ENCODE measurements at regions not wholly inside any gene's neighbourhood (a gene's known extent, or its start where the extent isn't known, plus 50 kb on each side); places are given as distances from the start of the nearest gene placed in this dataset.

DNA sequence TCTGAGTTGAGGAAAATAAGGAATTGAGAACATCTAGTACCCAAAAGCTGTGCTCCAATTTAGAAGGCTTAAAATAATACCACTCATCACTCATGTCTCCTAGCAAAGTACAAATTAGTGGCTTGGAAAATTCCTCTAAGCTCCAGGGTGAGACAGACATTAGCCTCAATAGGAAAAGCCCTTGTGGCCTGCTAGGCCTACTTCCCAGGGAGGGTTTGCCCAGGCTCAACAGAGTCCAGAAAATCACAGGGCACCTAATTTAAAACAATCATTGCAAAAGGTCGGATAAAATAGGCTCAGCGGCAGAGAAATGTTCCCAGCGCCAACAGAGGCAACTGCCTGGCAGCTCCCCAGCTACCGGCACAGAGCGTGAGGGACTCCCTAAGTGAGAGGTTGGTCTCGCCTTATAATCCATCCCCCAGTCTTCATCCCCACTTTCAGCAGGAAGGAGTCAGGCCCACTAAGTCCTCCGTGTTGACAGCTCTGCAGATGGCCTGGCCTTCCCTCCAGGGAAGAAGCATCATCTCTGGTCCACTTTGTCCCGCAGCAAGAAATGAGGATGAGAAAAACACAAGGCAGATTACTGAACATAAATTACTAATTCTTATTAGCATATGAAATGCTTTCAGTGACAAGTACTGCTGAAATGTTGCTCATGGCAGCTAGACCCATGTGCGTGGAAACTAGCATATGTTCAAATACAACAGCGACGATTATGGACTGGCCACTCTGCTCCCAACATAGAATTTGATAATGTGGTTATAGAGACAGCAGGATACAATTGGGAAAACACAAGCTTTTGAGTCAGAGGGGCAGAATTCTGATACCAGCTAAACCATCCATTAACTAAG lies 1177.7 kb upstream of the AUTS2 start:
- no peak for DNase-seq (ENCODE audit: low read depth)

GRCh38 chr7:68421712-68422111 lies 1176.6 kb upstream of the AUTS2 start:
- no peak for DNase-seq (ENCODE audit: low read depth)

DNA sequence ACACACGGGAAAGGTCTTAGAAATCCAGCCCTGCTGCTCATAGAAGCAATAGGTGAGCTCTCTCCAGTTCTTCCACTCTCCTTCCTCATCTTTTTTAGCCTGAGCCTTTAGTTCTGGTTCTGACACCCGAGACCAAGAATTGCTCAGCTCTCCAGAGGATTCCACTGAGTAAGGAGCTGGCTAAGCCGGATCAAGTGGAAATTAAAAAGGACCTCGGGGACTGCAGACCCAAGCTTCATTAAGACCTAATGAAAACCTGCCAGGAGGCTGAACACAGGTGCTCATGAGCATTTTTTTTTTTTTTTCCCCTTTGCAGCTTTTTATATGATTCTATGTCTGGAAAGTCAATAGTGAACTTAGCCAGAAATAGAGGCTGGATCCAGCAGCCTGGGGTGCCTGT lies 1176.0 kb upstream of the AUTS2 start:
- DNase-seq (ENCODE audit: low read depth) = no peak

DNA sequence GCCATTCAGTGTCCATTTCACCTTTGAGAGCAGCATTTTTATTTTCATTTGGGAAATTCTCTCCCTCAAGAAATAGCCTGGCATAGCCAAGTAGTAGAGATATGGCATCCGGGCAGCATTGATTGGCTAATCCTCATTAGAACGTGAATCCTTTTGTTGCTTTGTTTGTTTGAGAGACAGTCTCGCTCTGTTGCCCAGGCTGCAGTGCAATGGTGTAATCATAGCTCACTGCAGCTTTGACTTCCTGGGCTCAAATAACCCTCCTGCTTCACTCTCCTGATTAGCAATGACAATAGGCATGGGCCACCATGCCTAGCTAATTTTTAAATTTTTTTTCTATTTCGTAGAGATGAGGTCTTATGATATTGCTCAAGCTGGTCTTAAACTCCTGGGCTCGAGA lies 1174.9 kb upstream of the AUTS2 start:
- no peak for DNase-seq (ENCODE audit: low read depth)

GRCh38 chr7:68424658-68425297 lies 1173.5 kb upstream of the AUTS2 start:
- DNase-seq (ENCODE audit: low read depth) = no peak

- DNase-seq (ENCODE audit: low read depth) = no peak
Measured at GRCh38 chr7:68425377-68425776, 1172.9 kb upstream of the AUTS2 start.

DNA sequence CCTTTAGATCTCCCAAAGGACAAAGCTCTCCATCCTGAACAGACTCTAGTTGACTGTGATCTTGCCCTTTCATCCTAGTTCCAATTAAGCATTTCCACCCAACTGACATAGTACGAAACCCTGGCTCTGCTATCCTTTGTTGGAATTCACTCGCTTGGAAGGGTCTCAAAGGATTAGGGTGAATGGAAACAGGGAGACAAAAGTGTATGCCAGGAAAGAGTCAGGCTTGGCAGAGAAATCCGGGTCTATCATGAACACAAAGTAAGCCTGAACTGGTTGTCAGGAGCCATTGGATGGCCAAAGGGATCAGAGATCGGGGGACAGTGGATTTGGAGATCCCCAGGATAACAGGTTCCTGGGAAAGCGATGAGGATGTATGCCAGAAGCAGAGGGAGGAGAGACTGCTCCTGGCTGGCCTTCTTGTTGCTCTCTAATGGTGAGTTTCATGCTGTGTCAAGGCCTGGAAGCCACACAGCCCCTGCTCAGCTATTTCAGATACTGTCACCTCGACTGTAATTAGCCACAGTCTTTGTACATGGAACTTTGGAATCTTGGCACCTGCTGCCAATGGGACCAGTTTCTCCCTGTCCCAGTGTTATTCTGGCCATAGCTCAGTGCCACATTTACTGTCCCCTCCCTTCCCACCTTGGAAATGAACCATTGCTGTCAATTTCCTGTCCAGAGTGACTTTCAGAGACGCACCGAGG lies 1168.7 kb upstream of the AUTS2 start:
- no peak for DNase-seq (ENCODE audit: low read depth)

- no peak for DNase-seq (ENCODE audit: low read depth)
Measured at GRCh38 chr7:68432585-68432984, 1165.7 kb upstream of the AUTS2 start.

GRCh38 chr7:68433462-68434070 lies 1164.7 kb upstream of the AUTS2 start:
- no peak for DNase-seq (ENCODE audit: low read depth)

- no peak for DNase-seq (ENCODE audit: low read depth)
Measured at GRCh38 chr7:68434857-68435256, 1163.4 kb upstream of the AUTS2 start.

DNA sequence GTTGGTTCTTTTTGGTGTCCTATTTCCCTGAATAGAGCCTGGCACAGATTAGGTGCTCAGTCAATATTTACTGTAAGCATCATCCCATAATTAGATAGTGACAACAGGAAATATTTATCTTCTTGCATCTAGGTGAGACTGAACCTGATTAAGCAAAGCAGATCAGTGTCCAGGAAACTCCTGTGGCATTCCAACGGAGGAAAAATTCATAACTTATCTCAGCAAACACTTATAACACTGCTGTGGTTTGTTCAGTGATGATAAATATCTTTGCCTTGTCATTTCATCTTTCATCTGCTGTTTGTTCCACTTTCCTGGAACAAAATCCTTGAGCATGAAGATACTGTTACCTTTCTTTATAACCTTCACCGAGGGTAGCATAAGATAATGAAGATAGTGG lies 1160.3 kb upstream of the AUTS2 start:
- DNase-seq (ENCODE audit: low read depth) = no peak

DNA sequence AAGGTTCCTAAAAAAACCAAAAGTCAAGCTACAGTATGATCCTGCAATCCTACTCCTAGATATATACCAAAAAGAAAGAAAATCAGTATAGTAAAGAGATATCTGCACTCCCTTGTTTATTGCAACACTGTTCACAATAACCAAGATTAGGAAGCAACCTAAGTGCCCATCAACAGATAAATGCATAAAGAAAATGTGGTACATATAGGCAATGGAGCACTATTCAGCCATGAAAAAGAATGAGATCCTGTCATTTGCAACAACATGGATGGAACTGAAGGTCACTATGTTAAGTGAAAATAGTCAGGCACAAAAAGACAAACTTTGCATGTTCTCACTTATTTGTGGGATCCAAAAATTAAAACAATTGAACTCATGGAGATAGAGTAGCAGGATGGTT lies 1159.5 kb upstream of the AUTS2 start:
- no peak for DNase-seq (ENCODE audit: low read depth)

DNA sequence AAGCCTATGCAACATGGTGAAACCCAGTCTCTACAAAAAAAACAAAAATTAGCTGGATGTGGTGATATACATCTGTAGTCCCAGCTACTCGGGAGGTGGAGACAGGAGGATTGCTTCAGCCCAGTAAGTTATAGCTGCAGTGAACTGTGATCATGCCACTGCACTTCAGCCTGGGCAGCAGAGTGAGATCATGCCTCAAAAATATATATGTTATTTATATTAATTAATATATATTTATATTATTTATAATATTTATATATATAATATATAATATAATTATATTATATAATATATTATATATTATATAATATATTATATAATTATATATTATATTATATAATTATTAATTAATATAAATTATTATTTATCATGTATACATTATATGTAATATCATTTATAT lies 1158.4 kb upstream of the AUTS2 start:
- DNase-seq (ENCODE audit: low read depth) = no peak

DNA sequence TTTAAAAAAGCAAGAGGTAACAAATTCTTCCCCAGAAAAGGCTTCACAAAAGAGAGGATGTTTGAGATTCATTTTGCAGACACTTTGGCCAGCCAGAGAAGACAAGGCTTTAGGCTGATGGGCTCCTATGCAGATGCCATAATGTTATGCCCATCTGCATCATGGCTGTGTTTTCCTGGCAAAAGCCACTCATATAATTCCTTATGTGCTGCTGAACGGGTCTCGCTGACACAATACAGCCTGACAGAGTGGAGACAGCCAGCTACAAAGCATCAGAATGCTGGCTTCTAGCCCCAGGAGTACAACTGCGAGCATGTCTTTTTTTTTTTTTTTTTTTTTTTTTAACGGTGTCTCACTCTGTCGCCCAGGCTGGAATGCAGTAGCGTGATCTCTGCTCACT lies 1157.4 kb upstream of the AUTS2 start:
- DNase-seq (ENCODE audit: low read depth) = no peak

DNA sequence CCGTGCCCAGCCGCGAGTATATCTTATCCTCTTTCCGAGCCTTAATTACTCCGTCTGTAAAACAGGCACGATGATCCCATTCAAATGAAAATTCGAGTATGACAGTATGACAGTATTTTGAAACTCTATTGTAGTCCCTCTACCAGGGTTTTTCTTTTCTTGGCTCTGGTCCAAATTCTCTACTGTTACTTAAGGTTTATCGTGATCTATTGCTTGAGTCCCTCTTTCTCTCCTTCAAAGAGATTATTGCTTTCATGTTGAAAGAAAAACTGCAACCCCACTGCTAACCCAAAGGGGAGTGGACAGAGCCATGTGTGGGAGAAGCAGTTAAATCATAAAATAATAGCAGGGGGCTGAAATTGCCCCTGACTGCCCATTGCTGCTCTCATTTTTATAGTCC lies 1156.6 kb upstream of the AUTS2 start:
- no peak for DNase-seq (ENCODE audit: low read depth)

DNA sequence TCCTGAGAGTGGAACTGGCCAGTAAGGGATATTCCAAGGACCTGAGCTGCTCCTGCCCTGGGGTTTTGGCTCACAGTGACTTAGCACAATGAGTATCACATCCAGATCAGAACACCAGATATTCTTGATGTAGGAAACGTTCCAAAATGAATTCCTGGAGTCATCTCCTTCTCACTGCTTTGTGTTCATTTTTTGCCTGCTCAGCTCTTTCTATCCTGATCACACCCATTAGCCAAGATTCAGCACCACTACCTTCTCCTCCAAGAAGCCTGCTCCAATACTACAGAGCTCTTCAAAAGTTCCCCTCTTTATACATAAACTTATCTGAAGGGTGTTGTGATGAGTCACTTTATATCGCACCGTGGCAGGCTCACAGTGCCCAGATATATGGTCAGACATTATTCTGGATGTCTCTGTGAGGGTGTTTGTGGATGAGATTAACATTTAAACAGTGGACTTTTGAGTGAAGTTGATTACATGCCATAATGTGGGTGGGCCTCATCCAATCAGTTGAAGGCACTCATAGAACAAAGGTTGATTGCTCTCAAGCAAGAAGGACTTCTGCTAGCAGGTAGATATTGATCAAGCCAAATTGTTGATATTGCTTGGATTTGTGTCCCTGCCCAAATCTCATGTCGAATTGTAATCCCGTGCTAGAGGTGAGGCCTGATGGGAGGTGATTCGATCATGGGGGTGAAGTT lies 1155.2 kb upstream of the AUTS2 start:
- DNase-seq (ENCODE audit: low read depth) = no peak

DNA sequence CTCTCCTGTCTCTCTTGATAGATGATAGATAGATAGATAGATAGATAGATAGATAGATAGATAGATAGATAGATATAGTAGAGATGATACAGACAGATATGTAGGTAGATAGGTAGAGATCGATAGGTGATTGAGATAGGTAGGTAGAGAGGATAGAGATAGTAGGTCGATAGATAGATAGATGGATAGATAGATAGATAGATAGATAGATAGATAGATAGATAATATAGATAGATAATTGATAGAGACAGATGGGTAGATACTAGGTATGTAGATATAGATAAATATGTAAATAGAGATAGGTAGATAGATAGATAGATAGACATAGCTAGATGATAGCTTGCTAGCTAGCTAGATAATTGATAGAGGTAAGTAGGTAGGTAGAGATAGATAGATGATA lies 1154.2 kb upstream of the AUTS2 start:
- no peak for DNase-seq (ENCODE audit: low read depth)

- no peak for DNase-seq (ENCODE audit: low read depth)
Measured at GRCh38 chr7:68444956-68445355, 1153.3 kb upstream of the AUTS2 start.

DNA sequence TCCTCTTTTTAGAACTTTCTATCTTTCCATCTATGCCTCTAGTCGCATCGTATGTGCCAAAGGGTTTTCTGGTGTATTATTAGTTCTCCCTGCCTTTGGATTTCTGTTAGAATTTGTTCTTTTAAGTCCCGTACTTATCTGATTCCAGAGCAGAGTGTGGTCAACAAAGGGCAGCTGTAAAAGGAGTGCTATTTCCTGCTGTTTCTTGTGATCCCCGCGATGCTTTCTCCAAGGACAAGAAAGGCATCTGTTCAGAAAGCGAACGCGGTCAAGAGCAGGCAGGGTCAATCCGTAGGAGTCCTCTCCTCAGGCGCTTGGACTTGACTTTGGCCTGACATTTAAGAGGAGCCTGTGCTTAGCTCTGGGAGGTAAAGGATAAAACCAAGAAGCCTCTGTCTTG lies 1152.1 kb upstream of the AUTS2 start:
- no peak for DNase-seq (ENCODE audit: low read depth)

DNA sequence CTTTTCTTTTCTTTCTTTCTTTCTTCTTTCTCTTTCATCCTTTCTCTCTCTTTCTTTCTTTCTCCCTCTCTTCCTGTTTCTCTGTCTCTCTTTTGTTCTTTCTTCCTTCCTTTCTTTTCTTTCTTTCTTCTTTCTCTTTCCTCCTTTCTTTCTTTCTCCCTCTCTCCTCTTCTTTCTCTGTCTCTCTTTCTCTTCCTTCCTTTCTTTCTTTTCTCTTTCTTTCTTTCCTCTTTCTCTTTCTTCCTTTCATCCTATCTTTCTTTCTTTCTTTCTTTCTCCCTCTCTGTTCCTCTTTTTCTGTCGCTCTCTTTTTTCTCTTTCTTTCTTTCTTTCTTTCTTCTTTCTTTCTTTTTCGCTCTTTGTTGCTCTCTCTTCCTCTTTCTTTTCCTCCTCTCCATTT lies 1149.2 kb upstream of the AUTS2 start:
- no peak for DNase-seq (ENCODE audit: low read depth)

DNA sequence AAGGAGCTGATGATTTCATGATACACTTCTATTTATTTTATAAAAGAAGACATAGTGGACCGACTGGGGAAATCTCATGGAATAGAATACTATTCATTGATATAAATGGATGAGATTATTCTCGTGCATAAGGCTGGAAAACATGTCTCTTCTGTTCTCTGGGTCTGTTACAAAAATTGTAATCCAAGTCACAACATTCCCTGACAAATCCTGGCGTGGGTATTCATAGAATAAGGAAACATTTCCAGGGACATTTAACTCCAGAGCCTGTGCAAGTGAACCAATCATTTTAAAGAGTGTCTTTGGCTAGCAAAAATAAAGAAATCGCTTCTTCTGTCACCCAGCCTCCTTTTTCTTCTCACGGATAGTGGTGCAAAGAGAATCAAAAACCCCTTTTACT lies 1148.5 kb upstream of the AUTS2 start:
- DNase-seq (ENCODE audit: low read depth) = no peak

GRCh38 chr7:68454931-68455330 lies 1143.3 kb upstream of the AUTS2 start:
- DNase-seq (ENCODE audit: low read depth) = no peak

Measured in HT1080 (cell line).